Left ventricle myocardium superior (tissue), 1 donor: ENCODE measurements at regions not wholly inside any gene's neighbourhood (a gene's known extent, or its start where the extent isn't known, plus 50 kb on each side); places are given as distances from the start of the nearest gene placed in this dataset.
"Not testable (repeated sequence)": the region's sequence is repeated elsewhere in the genome, so short reads cannot be mapped to it uniquely, and the experiment has no call there.

Experiments
- ATAC-seq: fragments of 200-7000 bp; cut with Tn5 transposase; one replicate; pipeline ENCODE4 v1.9.1; 2020; ENCODE audit warnings: mild to moderate bottlenecking, moderate library complexity
- DNase-seq: peaks from one replicate; pipeline ENCODE4 v3.0.0-alpha.2; 2020
- intact Hi-C: fragments of 100-400 bp; cut with micrococcal nuclease; formaldehyde crosslinking; loops from one replicate; pipeline ENCODE4 v1.11.0; 2022
- donor health status: DM: no; HTN: yes; CAD: no; lungs with severe emphysema.

GRCh38 chr6:112401083-112401482 is 54.0 kb downstream of the RFPL4B start:
- ATAC-seq = no peak
- intact Hi-C loops = no loop called here
- DNase-seq = no peak

GRCh38 chr6:112407101-112407590 is 60.0 kb downstream of the RFPL4B start:
- ATAC-seq = no peak
- no peak for DNase-seq
- intact Hi-C loops = no loop called here

- intact Hi-C loops = no loop called here
- no peak for ATAC-seq
- DNase-seq = no peak
Measured at GRCh38 chr6:112408522-112408921, 61.4 kb downstream of the RFPL4B start.

GRCh38 chr6:112409311-112409710 is 62.2 kb downstream of the RFPL4B start:
- DNase-seq = no peak
- intact Hi-C loops = no loop called here
- no peak for ATAC-seq

- ATAC-seq = no peak
- intact Hi-C loops = no loop called here
Measured at GRCh38 chr6:112413780-112414179, 66.7 kb downstream of the RFPL4B start.

GRCh38 chr6:112415366-112415765 is 68.2 kb downstream of the RFPL4B start:
- ATAC-seq = no peak
- intact Hi-C loops = no loop called here
- no peak for DNase-seq

More at GRCh38 chr6:112413780-112414179, 66.7 kb downstream of the RFPL4B start:
- no peak for DNase-seq

GRCh38 chr6:112416866-112417265 is 69.7 kb downstream of the RFPL4B start:
- intact Hi-C loops = no loop called here
- ATAC-seq = peak; percentile 63
- peak; percentile 35 for DNase-seq

- intact Hi-C loops, DNase-seq, ATAC-seq: not testable (repeated sequence)
Measured at GRCh38 chr6:112427011-112427410, 79.9 kb downstream of the RFPL4B start.

- intact Hi-C loops = no loop called here
- DNase-seq (no peak), ATAC-seq (no peak)
Measured at GRCh38 chr6:112427499-112427898, 80.4 kb downstream of the RFPL4B start.

GRCh38 chr6:112428477-112428876 is 81.3 kb downstream of the RFPL4B start:
- ATAC-seq (no peak), DNase-seq (no peak)
- intact Hi-C loops = no loop called here

GRCh38 chr6:112429226-112429625 is 82.1 kb downstream of the RFPL4B start:
- DNase-seq (no peak), ATAC-seq (no peak)

GRCh38 chr6:112431803-112432202 is 84.7 kb downstream of the RFPL4B start:
- DNase-seq (no peak), ATAC-seq (no peak)
- intact Hi-C loops = no loop called here

More at GRCh38 chr6:112429226-112429625, 82.1 kb downstream of the RFPL4B start:
- intact Hi-C loops = no loop called here

GRCh38 chr6:112432853-112433252 is 85.7 kb downstream of the RFPL4B start:
- ATAC-seq (no peak), DNase-seq (no peak)
- intact Hi-C loops = no loop called here

- ATAC-seq = no peak
- intact Hi-C loops = no loop called here
- no peak for DNase-seq
Measured at GRCh38 chr6:112433457-112433856, 86.3 kb downstream of the RFPL4B start.

- DNase-seq = no peak
- no peak for ATAC-seq
- intact Hi-C loops = no loop called here
Measured at GRCh38 chr6:112434896-112435435, 87.8 kb downstream of the RFPL4B start.

GRCh38 chr6:112437058-112437457 is 89.9 kb downstream of the RFPL4B start:
- DNase-seq = no peak

GRCh38 chr6:112439010-112439409 is 91.9 kb downstream of the RFPL4B start:
- DNase-seq (peak; percentile 37), ATAC-seq (peak; percentile 55)
- intact Hi-C loops = no loop called here

More at GRCh38 chr6:112437058-112437457, 89.9 kb downstream of the RFPL4B start:
- ATAC-seq = no peak
- intact Hi-C loops = no loop called here

GRCh38 chr6:112439432-112439831 is 92.3 kb downstream of the RFPL4B start:
- intact Hi-C loops = no loop called here
- ATAC-seq (peak; percentile 33), DNase-seq (no peak)

GRCh38 chr6:112441607-112442006 is 94.5 kb downstream of the RFPL4B start:
- intact Hi-C loops = no loop called here
- no peak for DNase-seq
- ATAC-seq = no peak

- DNase-seq (peak; percentile 83), ATAC-seq (peak; percentile 97)
- intact Hi-C loops = no loop called here
Measured at GRCh38 chr6:112443179-112444065, 96.3 kb downstream of the RFPL4B start.
